Mucosa of gallbladder (tissue), 1 donor: ENCODE measurements at regions not wholly inside any gene's neighbourhood (a gene's known extent, or its start where the extent isn't known, plus 50 kb on each side); places are given as distances from the start of the nearest gene placed in this dataset.
"Not testable (repeated sequence)": the region's sequence is repeated elsewhere in the genome, so short reads cannot be mapped to it uniquely, and the experiment has no call there.

Source experiments
- DNase-seq: peaks from one replicate; pipeline ENCODE4 v3.0.0-alpha.2; 2020; ENCODE audit warnings: low spot score
- donor health status: DM: no; HTN: no; CAD: no.

DNA sequence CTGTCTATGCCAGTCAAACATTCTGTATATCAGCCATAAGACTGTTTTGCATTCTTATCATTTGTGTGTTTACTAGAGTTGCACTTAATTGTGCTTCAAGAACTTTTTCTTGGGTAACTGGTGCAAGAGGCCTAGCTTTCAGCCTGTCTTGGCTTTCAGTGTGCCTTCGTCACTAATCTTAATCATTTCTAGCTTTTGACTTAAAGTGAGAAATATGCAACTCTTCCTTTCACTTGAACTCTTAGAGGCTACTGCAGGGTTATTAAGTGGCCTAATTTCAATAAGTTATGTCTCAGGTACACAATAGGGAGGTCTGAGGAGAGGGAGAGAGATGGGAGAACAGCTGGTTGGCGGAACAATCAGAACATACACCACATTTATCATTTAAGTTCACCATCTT is 62.1 kb upstream of the FAN1 start:
- not testable (repeated sequence) for DNase-seq

DNA sequence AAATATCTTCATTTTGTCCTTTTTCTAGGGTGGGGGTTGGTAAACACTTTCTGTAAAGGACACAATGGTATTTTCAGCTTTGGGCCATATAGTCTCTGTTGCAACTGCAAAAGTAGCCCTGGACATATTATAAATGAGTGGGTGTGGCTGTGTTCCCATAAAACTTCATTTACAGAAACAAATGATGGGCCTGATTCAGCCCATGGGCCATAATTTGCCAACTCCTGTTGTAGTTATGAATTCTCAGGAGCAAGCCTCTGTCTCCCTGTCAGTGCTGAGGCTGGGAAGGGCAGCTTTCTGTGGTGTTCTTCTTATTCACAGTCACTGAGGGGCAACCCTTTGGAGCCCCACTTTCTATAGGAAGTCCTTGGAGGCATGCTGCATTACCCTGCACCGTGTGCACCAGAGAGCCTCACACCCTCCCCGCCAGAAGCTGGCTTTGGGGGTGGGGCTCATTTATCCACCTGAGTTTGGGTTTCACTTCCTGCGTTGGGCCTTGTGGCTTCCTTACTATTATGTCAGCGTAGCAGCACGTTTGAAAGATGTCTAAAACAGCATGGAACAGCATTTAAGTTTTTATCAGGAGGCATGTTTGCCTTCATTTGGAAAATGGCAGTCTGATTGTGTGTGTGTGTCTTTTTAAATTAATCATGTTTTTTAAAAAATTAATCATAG is 60.8 kb upstream of the FAN1 start:
- DNase-seq, result not testable (repeated sequence)

DNA sequence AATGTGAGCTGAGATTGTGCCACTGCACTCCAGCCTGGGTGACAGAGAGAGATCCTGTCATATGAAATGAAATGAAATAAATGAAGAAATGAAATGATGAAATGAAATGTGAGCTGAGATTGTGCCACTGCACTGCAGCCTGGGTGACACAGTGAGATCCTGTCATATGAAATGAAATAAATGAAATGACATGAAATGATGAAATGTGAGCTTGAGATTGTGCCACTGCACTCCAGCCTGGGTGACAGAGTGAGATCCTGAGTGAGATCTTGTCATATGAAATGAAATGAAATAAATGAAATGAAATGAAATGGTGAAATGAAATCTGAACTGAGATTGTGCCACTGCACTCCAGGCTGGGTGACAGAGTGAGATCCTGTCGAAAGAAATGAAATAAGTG is 58.2 kb upstream of the FAN1 start:
- DNase-seq, result not testable (repeated sequence)
